PC-9 (cell line): ENCODE measurements at regions not wholly inside any gene's neighbourhood (a gene's known extent, or its start where the extent isn't known, plus 50 kb on each side); places are given as distances from the start of the nearest gene placed in this dataset.

Experiments used
- BruUV-seq: library from RNA; stranded (reverse); fragments of 400-500 nt; replicated peaks from 2 replicates; lab custom pipeline; 2021; lab: Mats Ljungman, UMichigan
- CTCF ChIA-PET: fragments of 300-600 bp; sonication (Branson Sonifier 250); formaldehyde crosslinking; loops from one replicate; lab custom pipeline; 2022; ENCODE audit warnings: antibody characterized with exemption; lab: Charles Lee
- POLR2A ChIA-PET: fragments of 300-600 bp; sonication (Branson Sonifier 250); formaldehyde crosslinking; loops from one replicate; lab custom pipeline; 2022; ENCODE audit warnings: antibody characterized with exemption; ENCODE audit not compliant: unreplicated experiment; lab: Charles Lee
- DNase-seq, 2 experiments: peaks; one replicate each; pipeline versions ENCODE4 v3.0.0 to v3.0.0-alpha.2; 2015 to 2022; ENCODE audit warnings: mixed read lengths in 1 of 2
- H2AFZ ChIP-seq: fragments of 200-600 bp; sonication (generic); 2 replicates; pipeline ENCODE4 v1.8.1; 2017; ENCODE audit warnings: antibody characterized with exemption
- H3F3A ChIP-seq: fragments of 200-600 bp; sonication (generic); 2 replicates; pipeline ENCODE4 v1.8.1; 2017; ENCODE audit warnings: antibody characterized with exemption, mild to moderate bottlenecking, low read depth; ENCODE audit not compliant: insufficient read depth
- H3K27ac ChIP-seq: fragments of 200-600 bp; sonication (generic); 2 replicates; pipeline ENCODE4 v1.6.1; 2016; ENCODE audit warnings: mixed run types
- H3K27me3 ChIP-seq: fragments of 200-600 bp; sonication (generic); 2 replicates; pipeline ENCODE4 v1.6.1; 2016; ENCODE audit warnings: low read depth, mixed run types; ENCODE audit not compliant: insufficient read depth
- H3K36me3 ChIP-seq: fragments of 200-600 bp; sonication (generic); 2 replicates; pipeline ENCODE4 v1.6.1; 2016; ENCODE audit warnings: low read depth, mixed run types
- H3K4me1 ChIP-seq: fragments of 200-600 bp; sonication (generic); replicated peaks from 2 replicates; pipeline ENCODE4 v1.6.1; 2016; ENCODE audit warnings: mixed run types; ENCODE audit not compliant: insufficient read depth
- H3K4me2 ChIP-seq: fragments of 200-600 bp; sonication (generic); 2 replicates; pipeline ENCODE4 v1.6.1; 2017; ENCODE audit warnings: mixed run types
- H3K4me3 ChIP-seq: fragments of 200-600 bp; sonication (generic); 2 replicates; pipeline ENCODE4 v1.6.1; 2016; ENCODE audit warnings: mixed run types
- H3K79me2 ChIP-seq: fragments of 200-600 bp; sonication (generic); 2 replicates; pipeline ENCODE4 v1.6.1; 2017; ENCODE audit warnings: low read depth, mixed run types
- H3K9me2 ChIP-seq: fragments of 200-600 bp; sonication (generic); 2 replicates; pipeline ENCODE4 v1.8.1; 2017; ENCODE audit warnings: mild to moderate bottlenecking; ENCODE audit not compliant: insufficient read depth
- H3K9me3 ChIP-seq: fragments of 200-600 bp; sonication (generic); 2 replicates; pipeline ENCODE4 v1.8.1; 2016; ENCODE audit warnings: low read depth; ENCODE audit not compliant: insufficient read depth
- H4K20me1 ChIP-seq: fragments of 200-600 bp; sonication (generic); 2 replicates; pipeline ENCODE4 v1.8.1; 2017; ENCODE audit not compliant: insufficient read depth
- CTCF ChIP-seq: fragments of 200-600 bp; sonication (generic); conservative IDR thresholded peaks from 2 replicates; pipeline ENCODE4 v1.6.1; 2017; ENCODE audit warnings: mixed run types, antibody characterized with exemption, mild to moderate bottlenecking, moderate library complexity
- EZH2 ChIP-seq: fragments of 200-600 bp; sonication (generic); IDR thresholded peaks from 2 replicates; pipeline ENCODE4 v1.8.0; 2017; ENCODE audit warnings: antibody characterized with exemption, low read depth
- intact Hi-C: fragments of 100-400 bp; cut with micrococcal nuclease; formaldehyde crosslinking; loops from one replicate; pipeline ENCODE4 v1.10.0; 2022; ENCODE audit not compliant: unreplicated experiment

- Histone ChIP-seq H3K27ac (no peak overlapping the region), H3K27me3 (no peaks in the 10 kb centered on the region), H3K36me3 (no peaks in the 10 kb centered on the region), H3K9me3 (no peaks in the 10 kb centered on the region), H3K79me2 (no peaks in the 10 kb centered on the region), H3K4me1 (no peaks in the 10 kb centered on the region), H3F3A (no peaks in the 10 kb centered on the region), H3K9me2 (no peaks in the 10 kb centered on the region; the same call in 1 of the 2 replicates), H2AFZ (no peak overlapping the region), H3K4me3 (no peak overlapping the region), H3K4me2 (no peak overlapping the region), H4K20me1 (no peaks in the 10 kb centered on the region)
- intact Hi-C loops = no loop called here
- no peak for DNase-seq
- TF ChIP-seq EZH2 = no peak
- no peak for TF ChIP-seq CTCF
- CTCF ChIA-PET = no interaction called here
- BruUV-seq = no TSS peak
- POLR2A ChIA-PET = no interaction called here
Observed at GRCh38 chr1:191685669-191686068, 472.6 kb upstream of the RGS18 start.

- H3K4me3 ChIP-seq = no peak overlapping the region
- H3K9me3 ChIP-seq = 0 out of 2 replicates have a peak, but pooled peaks cover under 1% of the 10 kb centered on the region
- CTCF ChIA-PET = no interaction called here
- no peak for DNase-seq
- intact Hi-C loops = no loop called here
- H4K20me1 ChIP-seq = no peaks in the 10 kb centered on the region
- no peak overlapping the region for H3K4me2 ChIP-seq
- no peaks in the 10 kb centered on the region for H3F3A ChIP-seq
- no peaks in the 10 kb centered on the region; the same call in 1 of the 2 replicates for H3K9me2 ChIP-seq
- H3K27ac ChIP-seq = no peak overlapping the region
- TF ChIP-seq EZH2 = no peak
- no peak for TF ChIP-seq CTCF
- POLR2A ChIA-PET = no interaction called here
- H3K79me2 ChIP-seq = no peaks in the 10 kb centered on the region
- no peaks in the 10 kb centered on the region for H3K27me3 ChIP-seq
- H2AFZ ChIP-seq = no peak overlapping the region
- no peaks in the 10 kb centered on the region for H3K36me3 ChIP-seq
- no peaks in the 10 kb centered on the region for H3K4me1 ChIP-seq
- no TSS peak for BruUV-seq
Observed at GRCh38 chr1:191687721-191688120, 470.5 kb upstream of the RGS18 start.

GRCh38 chr1:191690931-191691330, 467.3 kb upstream of the RGS18 start:
- no peaks in the 10 kb centered on the region for H4K20me1 ChIP-seq
- no peaks in the 10 kb centered on the region for H3K4me1 ChIP-seq
- no peak overlapping the region for H3K4me3 ChIP-seq
- TF ChIP-seq CTCF (no peak), EZH2 (no peak)
- H2AFZ ChIP-seq = no peak overlapping the region
- peaks cover 5% of the 10 kb centered on the region; the same call in 1 of the 2 replicates for H3K9me3 ChIP-seq
- CTCF ChIA-PET = no interaction called here
- no peaks in the 10 kb centered on the region for H3K79me2 ChIP-seq
- H3K27ac ChIP-seq = no peak overlapping the region
- intact Hi-C loops = no loop called here
- no TSS peak for BruUV-seq
- POLR2A ChIA-PET = no interaction called here
- H3K27me3 ChIP-seq = no peaks in the 10 kb centered on the region
- H3K9me2 ChIP-seq = no peaks in the 10 kb centered on the region; the same call in 1 of the 2 replicates
- no peak overlapping the region for H3K4me2 ChIP-seq
- no peak for DNase-seq
- H3K36me3 ChIP-seq = no peaks in the 10 kb centered on the region
- H3F3A ChIP-seq = no peaks in the 10 kb centered on the region
